ENCODE measurements at regions not wholly inside any gene's neighbourhood (a gene's known extent, or its start where the extent isn't known, plus 50 kb on each side); places are given as distances from the start of the nearest gene placed in this dataset.

DNA sequence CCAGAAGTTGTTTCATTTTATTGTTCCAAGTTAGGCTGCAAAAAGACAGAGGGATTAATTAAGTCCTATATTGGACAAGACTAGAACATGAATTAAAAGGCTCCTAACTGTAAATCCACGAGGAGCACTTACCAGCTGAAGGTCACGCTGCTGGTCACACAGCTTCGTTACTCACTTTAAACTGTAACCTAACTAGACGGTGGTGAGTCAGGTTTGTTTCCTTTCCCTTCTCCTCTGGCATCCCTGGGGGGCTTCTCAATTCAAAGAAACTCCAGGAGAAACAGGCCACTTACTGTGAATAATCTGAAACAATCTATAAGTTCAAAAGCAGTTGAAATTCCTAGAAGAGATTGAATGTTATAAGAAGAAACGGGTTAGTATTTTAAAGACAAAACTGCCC is 331.4 kb downstream of the BCAT1 start:
- TF ChIP-seq, protein P1, sequence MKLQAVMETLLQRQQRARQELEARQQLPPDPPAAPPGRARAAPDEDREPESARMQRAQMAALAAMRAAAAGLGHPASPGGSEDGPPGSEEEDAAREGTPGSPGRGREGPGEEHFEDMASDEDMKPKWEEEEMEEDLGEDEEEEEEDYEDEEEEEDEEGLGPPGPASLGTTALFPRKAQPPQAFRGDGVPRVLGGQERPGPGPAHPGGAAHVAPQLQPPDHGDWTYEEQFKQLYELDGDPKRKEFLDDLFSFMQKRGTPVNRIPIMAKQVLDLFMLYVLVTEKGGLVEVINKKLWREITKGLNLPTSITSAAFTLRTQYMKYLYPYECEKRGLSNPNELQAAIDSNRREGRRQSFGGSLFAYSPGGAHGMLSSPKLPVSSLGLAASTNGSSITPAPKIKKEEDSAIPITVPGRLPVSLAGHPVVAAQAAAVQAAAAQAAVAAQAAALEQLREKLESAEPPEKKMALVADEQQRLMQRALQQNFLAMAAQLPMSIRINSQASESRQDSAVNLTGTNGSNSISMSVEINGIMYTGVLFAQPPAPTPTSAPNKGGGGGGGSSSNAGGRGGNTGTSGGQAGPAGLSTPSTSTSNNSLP (IDR thresholded peaks at IDR 0.05; ENCODE audit: borderline replicate concordance, low read depth, low read length): no peak
- TF ChIP-seq TCF7 (IDR thresholded peaks at IDR 0.05; ENCODE audit: borderline replicate concordance) (no peak), YY1 (IDR thresholded peaks at IDR 0.05; ENCODE audit: borderline replicate concordance in 1 of 3, control insufficient read depth in 1 of 3, extremely low read depth in 1 of 3, insufficient read depth in 3 of 3, insufficient read length in 1 of 3, insufficient replicate concordance in 2 of 3, low read depth in 1 of 3, low read length in 2 of 3) (no peak), POLR2A (conservative IDR thresholded peaks at IDR 0.05) (no peak), PHB (CRISPR knock-in tag; IDR thresholded peaks at IDR 0.05) (no peak), NR2F6 (CRISPR knock-in tag; IDR thresholded peaks at IDR 0.05) (no peak), BHLHE40 (IDR thresholded peaks at IDR 0.05; ENCODE audit: low read length) (no peak), ETS2 (tag; IDR thresholded peaks at IDR 0.05; ENCODE audit: borderline replicate concordance, poor library complexity, severe bottlenecking) (no peak), ATF7 (IDR thresholded peaks at IDR 0.05) (no peak), IFI16 (CRISPR knock-in tag; IDR thresholded peaks at IDR 0.05) (no peak), FOXM1 (IDR thresholded peaks at IDR 0.05; ENCODE audit: low read depth) (no peak), FOXM1 (CRISPR knock-in tag; IDR thresholded peaks at IDR 0.05; ENCODE audit: low read depth) (no peak), ZFP36 (IDR thresholded peaks at IDR 0.05; ENCODE audit: low read depth, low read length, partially characterized antibody) (no peak)
- TF ChIP-seq, protein P2, sequence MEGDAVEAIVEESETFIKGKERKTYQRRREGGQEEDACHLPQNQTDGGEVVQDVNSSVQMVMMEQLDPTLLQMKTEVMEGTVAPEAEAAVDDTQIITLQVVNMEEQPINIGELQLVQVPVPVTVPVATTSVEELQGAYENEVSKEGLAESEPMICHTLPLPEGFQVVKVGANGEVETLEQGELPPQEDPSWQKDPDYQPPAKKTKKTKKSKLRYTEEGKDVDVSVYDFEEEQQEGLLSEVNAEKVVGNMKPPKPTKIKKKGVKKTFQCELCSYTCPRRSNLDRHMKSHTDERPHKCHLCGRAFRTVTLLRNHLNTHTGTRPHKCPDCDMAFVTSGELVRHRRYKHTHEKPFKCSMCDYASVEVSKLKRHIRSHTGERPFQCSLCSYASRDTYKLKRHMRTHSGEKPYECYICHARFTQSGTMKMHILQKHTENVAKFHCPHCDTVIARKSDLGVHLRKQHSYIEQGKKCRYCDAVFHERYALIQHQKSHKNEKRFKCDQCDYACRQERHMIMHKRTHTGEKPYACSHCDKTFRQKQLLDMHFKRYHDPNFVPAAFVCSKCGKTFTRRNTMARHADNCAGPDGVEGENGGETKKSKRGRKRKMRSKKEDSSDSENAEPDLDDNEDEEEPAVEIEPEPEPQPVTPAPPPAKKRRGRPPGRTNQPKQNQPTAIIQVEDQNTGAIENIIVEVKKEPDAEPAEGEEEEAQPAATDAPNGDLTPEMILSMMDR (IDR thresholded peaks at IDR 0.05 in 2 of 3, conservative IDR thresholded peaks at IDR 0.05 in 1 of 3; ENCODE audit: insufficient read depth in 2 of 3, low read depth in 1 of 3, low read length in 3 of 3): no peak
